ENCODE measurements at regions not wholly inside any gene's neighbourhood (a gene's known extent, or its start where the extent isn't known, plus 50 kb on each side); places are given as distances from the start of the nearest gene placed in this dataset.

- TF ChIP-seq POLR2A (IDR thresholded peaks at IDR 0.05; ENCODE audit: low read depth) (no peak), POLR2AphosphoS5 (IDR thresholded peaks at IDR 0.05) (no peak), CTCF (IDR thresholded peaks at IDR 0.05) (no peak), EP300 (IDR thresholded peaks at IDR 0.05) (no peak)
These were observed 181.1 kb upstream of the RBBP8 start for GRCh38 chr18:22752014-22752413.
